ENCODE measurements at regions not wholly inside any gene's neighbourhood (a gene's known extent, or its start where the extent isn't known, plus 50 kb on each side); places are given as distances from the start of the nearest gene placed in this dataset.
"Not testable (repeated sequence)": the region's sequence is repeated elsewhere in the genome, so short reads cannot be mapped to it uniquely, and the experiment has no call there.

GRCh38 chr11:19429108-19429760 is 188.5 kb upstream of the E2F8 start:
- no peak for DNase-seq

GRCh38 chr11:19428206-19429002 is 187.7 kb upstream of the E2F8 start:
- no peak for DNase-seq

GRCh38 chr11:19426756-19427403 is 186.1 kb upstream of the E2F8 start:
- DNase-seq = no peak

- no peak for DNase-seq
Measured at GRCh38 chr11:19426011-19426755, 185.4 kb upstream of the E2F8 start.

- no peak for DNase-seq
Measured at GRCh38 chr11:19422276-19422675, 181.5 kb upstream of the E2F8 start.

- DNase-seq = no peak
Measured at GRCh38 chr11:19420868-19421533, 180.3 kb upstream of the E2F8 start.

GRCh38 chr11:19419808-19420207 is 179.1 kb upstream of the E2F8 start:
- DNase-seq = no peak

- no peak for DNase-seq
Measured at GRCh38 chr11:19419021-19419750, 178.4 kb upstream of the E2F8 start.

- no peak for DNase-seq
Measured at GRCh38 chr11:19418221-19418620, 177.5 kb upstream of the E2F8 start.

- not testable (repeated sequence) for DNase-seq
Measured at GRCh38 chr11:19412070-19412469, 171.3 kb upstream of the E2F8 start.

GRCh38 chr11:19410032-19410431 is 169.3 kb upstream of the E2F8 start:
- DNase-seq = no peak

- no peak for DNase-seq
Measured at GRCh38 chr11:19409307-19409706, 168.6 kb upstream of the E2F8 start.

GRCh38 chr11:19407677-19408270 is 167.0 kb upstream of the E2F8 start:
- DNase-seq = no peak

- no peak for DNase-seq
Measured at GRCh38 chr11:19405966-19406365, 165.2 kb upstream of the E2F8 start.

- no peak for DNase-seq
Measured at GRCh38 chr11:19404787-19405186, 164.0 kb upstream of the E2F8 start.

GRCh38 chr11:19403196-19403895 is 162.6 kb upstream of the E2F8 start:
- no peak for DNase-seq

GRCh38 chr11:19400296-19400695 is 159.6 kb upstream of the E2F8 start:
- no peak for DNase-seq

GRCh38 chr11:19398772-19399527 is 158.2 kb upstream of the E2F8 start:
- no peak for DNase-seq

- no peak for DNase-seq
Measured at GRCh38 chr11:19398273-19398672, 157.5 kb upstream of the E2F8 start.

GRCh38 chr11:19395050-19395449 is 154.3 kb upstream of the E2F8 start:
- no peak for DNase-seq

All from activated CD4-positive, alpha-beta T cell treated with anti-CD3 and anti-CD28 coated beads, Interleukin-2, Interleukin-6, amounts not matched to agents 100 ng/mL and 50 ng/mL, durations not matched to agents 16 hours and 8 hours (primary cell).